Gastroesophageal sphincter (tissue), 4 donors: ENCODE measurements at regions not wholly inside any gene's neighbourhood (a gene's known extent, or its start where the extent isn't known, plus 50 kb on each side); places are given as distances from the start of the nearest gene placed in this dataset.
"Not testable (repeated sequence)": the region's sequence is repeated elsewhere in the genome, so short reads cannot be mapped to it uniquely, and the experiment has no call there.

Experiments used
- ATAC-seq: fragments of 150-250 bp; one replicate; pipeline ENCODE4 v1.9.1; 2016; ENCODE audit warnings: mild to moderate bottlenecking, moderate library complexity
- H3K27ac ChIP-seq, 4 donors: fragments of 200-600 bp; sonication (generic) in 3 of 4; 1 replicate in 3 of 4; 2 replicates in 1 of 4; pipeline ENCODE4 v1.5.1; 2016 to 2019
- H3K27me3 ChIP-seq: fragments of 200-600 bp; sonication (generic); one replicate; pipeline ENCODE4 v1.5.1; 2019
- H3K36me3 ChIP-seq, 2 donors: fragments of 200-600 bp; sonication (generic); one replicate each; pipeline ENCODE4 v1.5.1; 2019; ENCODE audit warnings: control low read depth in 1 of 2
- H3K4me1 ChIP-seq, 3 donors: fragments of 200-600 bp; sonication (generic); 1 replicate in 2 of 3; 2 replicates in 1 of 3; pipeline ENCODE4 v1.5.1; 2016 to 2019; ENCODE audit warnings: control low read depth in 2 of 3
- H3K4me3 ChIP-seq, 2 donors: fragments of 200-600 bp; sonication (generic); one replicate each; pipeline ENCODE4 v1.5.1; 2019; ENCODE audit warnings: mild to moderate bottlenecking in 1 of 2, moderate library complexity in 1 of 2
- H3K9me3 ChIP-seq, 3 donors: fragments of 200-600 bp; sonication (generic); one replicate each; pipeline ENCODE4 v1.5.1; 2017 to 2019; ENCODE audit warnings: control low read depth in 2 of 3
- CTCF ChIP-seq, 4 experiments: fragments of 200-600 bp in 2 of 4; fragments of 450-650 bp in 2 of 4; sonication (generic) in 1 of 4; IDR thresholded peaks; one replicate each; pipeline ENCODE4 v1.5.1; 2017 to 2019; ENCODE audit warnings: antibody characterized with exemption in 4 of 4, mild to moderate bottlenecking in 2 of 4, moderate library complexity in 2 of 4
- EP300 ChIP-seq: sonication (generic); formaldehyde crosslinking; IDR thresholded peaks from one replicate; pipeline ENCODE4 v1.6.1; 2017; ENCODE audit warnings: antibody characterized with exemption, mild to moderate bottlenecking
- POLR2A ChIP-seq, 2 donors: fragments of 450-650 bp; IDR thresholded peaks; one replicate each; pipeline ENCODE4 v1.6.1; 2017; ENCODE audit warnings: antibody characterized with exemption in 2 of 2, mild to moderate bottlenecking in 2 of 2, moderate library complexity in 1 of 2
- POLR2AphosphoS5 ChIP-seq: sonication (generic); formaldehyde crosslinking; IDR thresholded peaks from one replicate; pipeline ENCODE4 v1.6.1; 2017; ENCODE audit warnings: antibody characterized with exemption
- WGBS, 2 donors: methylation state at CpG; one replicate each; pipeline ENCODE4 v1.1.5; 2018; ENCODE audit warnings: low coverage in 1 of 2; 5-methylcytosine and 5-hydroxymethylcytosine counted together

GRCh38 chr6:142647449-142648035 is 297.4 kb downstream of the HIVEP2 start:
- ATAC-seq = no peak
- no peak for TF ChIP-seq CTCF (IDR thresholded peaks at IDR 0.05)
- TF ChIP-seq POLR2AphosphoS5 = no peak
- no peak for TF ChIP-seq POLR2A (IDR thresholded peaks at IDR 0.05)
- TF ChIP-seq EP300 = no peak
- no peaks in the 10 kb centered on the region for H3K9me3 ChIP-seq
- H3K27me3 ChIP-seq = no peaks in the 10 kb centered on the region
- H3K27ac ChIP-seq = no peak overlapping the region
- 12% methylated on average over 3 of the region's 6 CpGs; no CpG with 5 or more reads in 1 of the 2 donors for WGBS, 2 donors
- H3K36me3 ChIP-seq = no peaks in the 10 kb centered on the region
- no peaks in the 10 kb centered on the region for H3K4me1 ChIP-seq
- no peak overlapping the region for H3K4me3 ChIP-seq

GRCh38 chr6:142648036-142648451 is 296.9 kb downstream of the HIVEP2 start:
- Histone ChIP-seq H3K36me3 (no peaks in the 10 kb centered on the region), H3K4me1 (no peaks in the 10 kb centered on the region), H3K27me3 (no peaks in the 10 kb centered on the region), H3K4me3 (no peak overlapping the region), H3K27ac (no peak overlapping the region), H3K9me3 (no peaks in the 10 kb centered on the region)
- ATAC-seq = no peak
- WGBS, 2 donors = 21 to 51% methylated on average over 2 of the region's 3 CpGs
- TF ChIP-seq EP300 = no peak
- no peak for TF ChIP-seq POLR2AphosphoS5
- no peak for TF ChIP-seq POLR2A (IDR thresholded peaks at IDR 0.05)
- TF ChIP-seq CTCF (IDR thresholded peaks at IDR 0.05) = no peak

- no peak overlapping the region for H3K27ac ChIP-seq
- no peaks in the 10 kb centered on the region for H3K9me3 ChIP-seq
- no peaks in the 10 kb centered on the region for H3K36me3 ChIP-seq
- TF ChIP-seq CTCF (IDR thresholded peaks at IDR 0.05) (no peak), POLR2AphosphoS5 (no peak), POLR2A (IDR thresholded peaks at IDR 0.05) (no peak), EP300 (no peak)
- no peak for ATAC-seq
- WGBS, 2 donors = 53 to 69% methylated on average over 1 of the region's 1 CpG
- no peaks in the 10 kb centered on the region for H3K4me1 ChIP-seq
- H3K4me3 ChIP-seq = no peak overlapping the region
- H3K27me3 ChIP-seq = no peaks in the 10 kb centered on the region
Observed at GRCh38 chr6:142648526-142648925, 296.4 kb downstream of the HIVEP2 start.

GRCh38 chr6:142649438-142650234 is 295.3 kb downstream of the HIVEP2 start:
- H3K36me3 ChIP-seq, H3K27ac ChIP-seq, H3K4me3 ChIP-seq, H3K9me3 ChIP-seq, H3K4me1 ChIP-seq, H3K27me3 ChIP-seq, ATAC-seq: not testable (repeated sequence)
- 60 to 63% methylated on average over 7 to 8 of the region's 11 CpGs for WGBS, 2 donors

GRCh38 chr6:142651384-142651783 is 293.6 kb downstream of the HIVEP2 start:
- WGBS, 2 donors = 87% methylated on average over 3 of the region's 3 CpGs; no CpG with 5 or more reads in 1 of the 2 donors
- Histone ChIP-seq H3K27me3 (no peaks in the 10 kb centered on the region), H3K4me1 (no peaks in the 10 kb centered on the region), H3K4me3 (no peak overlapping the region), H3K36me3 (no peaks in the 10 kb centered on the region), H3K9me3 (no peaks in the 10 kb centered on the region), H3K27ac (no peak overlapping the region)
- ATAC-seq = no peak
- TF ChIP-seq POLR2A (IDR thresholded peaks at IDR 0.05) (no peak), CTCF (IDR thresholded peaks at IDR 0.05) (no peak), POLR2AphosphoS5 (no peak), EP300 (no peak)
